SK-N-SH (cell line): ENCODE measurements at regions not wholly inside any gene's neighbourhood (a gene's known extent, or its start where the extent isn't known, plus 50 kb on each side); places are given as distances from the start of the nearest gene placed in this dataset.
A peak's percentile ranks its signal among the peaks of the same experiment; 100 is the strongest.

Experiments
- CTCF ChIA-PET: fragments of 300-600, 350-600 bp; formaldehyde crosslinking; extraction: SDS; loops from one replicate; lab custom pipeline; 2021; lab: Yijun Ruan, JAX
- POLR2A ChIA-PET: fragments of 350-600 bp; sonication (Branson Sonifier 250); formaldehyde crosslinking; extraction: SDS; loops from one replicate; lab custom pipeline; 2020; ENCODE audit warnings: antibody characterized with exemption, inconsistent platforms; lab: Yijun Ruan, JAX
- DNase-seq: peaks from one replicate; pipeline ENCODE4 v3.0.0; 2012
- H2AFZ ChIP-seq: fragments of 200-600 bp; sonication (generic); 2 replicates; pipeline ENCODE4 v1.8.1; 2016; ENCODE audit warnings: antibody characterized with exemption, mild to moderate bottlenecking, low read depth
- H3F3A ChIP-seq: fragments of 200-600 bp; sonication (generic); replicated peaks from 2 replicates; pipeline ENCODE3; 2016; ENCODE audit warnings: antibody characterized with exemption, mild to moderate bottlenecking; ENCODE audit not compliant: insufficient read depth
- H3K27ac ChIP-seq, 2 experiments: fragments of 200-500 bp in 1 of 2; fragments of 200-600 bp in 1 of 2; sonication (Bioruptor generic) in 1 of 2; sonication (generic), shearing (Covaris generic) in 1 of 2; 2 replicates each; pipeline versions ENCODE4 v1.5.1 to v1.6.1; 2014 to 2016; ENCODE audit warnings: low read depth in 2 of 2, inconsistent platforms in 1 of 2, low read length in 1 of 2, mild to moderate bottlenecking in 1 of 2, mixed read lengths in 1 of 2
- H3K27me3 ChIP-seq: fragments of 200-600 bp; sonication (generic), shearing (Covaris generic); 2 replicates; pipeline ENCODE4 v1.6.1; 2016; ENCODE audit warnings: mixed run types; ENCODE audit not compliant: insufficient read depth
- H3K36me3 ChIP-seq, 2 experiments: fragments of 200-500 bp in 1 of 2; fragments of 200-600 bp in 1 of 2; sonication (Bioruptor generic) in 1 of 2; sonication (generic) in 1 of 2; replicated peaks in 1 of 2; 2 replicates each; pipeline versions ENCODE3 to v1.5.1; 2014 to 2016; ENCODE audit warnings: low read length in 1 of 2, mild to moderate bottlenecking in 1 of 2; ENCODE audit not compliant: insufficient read depth in 2 of 2, control insufficient read depth in 1 of 2
- H3K4me1 ChIP-seq, 2 experiments: fragments of 200-500 bp in 1 of 2; fragments of 200-600 bp in 1 of 2; sonication (Bioruptor generic) in 1 of 2; sonication (generic), shearing (Covaris generic) in 1 of 2; 2 replicates each; pipeline versions ENCODE4 v1.5.1 to v1.6.1; 2014 to 2016; ENCODE audit warnings: low read depth in 1 of 2, low read length in 1 of 2, mixed run types in 1 of 2; ENCODE audit not compliant: insufficient read depth in 2 of 2, control insufficient read depth in 1 of 2
- H3K4me2 ChIP-seq: fragments of 200-600 bp; sonication (generic), shearing (Covaris generic); 2 replicates; pipeline ENCODE4 v1.6.1; 2017; ENCODE audit warnings: mixed run types
- H3K4me3 ChIP-seq, 2 experiments: fragments of 200-500 bp in 1 of 2; fragments of 200-600 bp in 1 of 2; sonication (Bioruptor generic) in 1 of 2; sonication (generic), shearing (Covaris generic) in 1 of 2; 2 replicates each; pipeline versions ENCODE4 v1.5.1 to v1.8.1; 2014 to 2016; ENCODE audit warnings: low read depth in 2 of 2, inconsistent platforms in 1 of 2, low read length in 1 of 2, mild to moderate bottlenecking in 1 of 2, mixed read lengths in 1 of 2, moderate library complexity in 1 of 2
- H3K79me2 ChIP-seq: fragments of 200-600 bp; sonication (generic); 2 replicates; pipeline ENCODE4 v1.8.1; 2017; ENCODE audit warnings: mild to moderate bottlenecking; ENCODE audit not compliant: insufficient read depth
- H3K9ac ChIP-seq: fragments of 200-600 bp; sonication (generic); 2 replicates; pipeline ENCODE4 v1.6.1; 2017; ENCODE audit warnings: mixed run types
- H3K9me2 ChIP-seq: fragments of 200-600 bp; sonication (generic); 2 replicates; pipeline ENCODE4 v1.6.1; 2017; ENCODE audit warnings: mixed run types
- H3K9me3 ChIP-seq: fragments of 200-600 bp; sonication (generic); 2 replicates; pipeline ENCODE4 v1.6.1; 2017; ENCODE audit warnings: mixed run types, mild to moderate bottlenecking, moderate library complexity
- H4K20me1 ChIP-seq: fragments of 200-600 bp; sonication (generic); 2 replicates; pipeline ENCODE4 v1.6.1; 2017; ENCODE audit warnings: mild to moderate bottlenecking, mixed run types; ENCODE audit not compliant: insufficient read depth
- EZH2phosphoT487 ChIP-seq: fragments of 200-600 bp; sonication (generic); IDR thresholded peaks from 2 replicates; pipeline ENCODE4 v1.6.1; 2017; ENCODE audit warnings: low read depth, mixed run types, mild to moderate bottlenecking, antibody characterized with exemption, moderate library complexity, borderline replicate concordance
- FOXJ3 ChIP-seq: sonication (generic); formaldehyde crosslinking; IDR thresholded peaks from 2 replicates; pipeline ENCODE4 v1.5.1; 2020; ENCODE audit warnings: mild to moderate bottlenecking, missing genetic modification reagents
- IRF3 ChIP-seq: fragments of 150-350 bp; IDR thresholded peaks from 2 replicates; pipeline ENCODE4 v1.6.1; 2016; ENCODE audit warnings: mild to moderate bottlenecking, low read depth, low read length
- MXI1 ChIP-seq: IDR thresholded peaks from 2 replicates; pipeline ENCODE4 v1.6.1; 2012; ENCODE audit warnings: mild to moderate bottlenecking, low read depth, low read length, improper control_type of control experiment
- NRF1 ChIP-seq: IDR thresholded peaks from 2 replicates; pipeline ENCODE4 v1.6.1; 2012; ENCODE audit warnings: low read depth, mild to moderate bottlenecking, low read length
- TAF1 ChIP-seq: IDR thresholded peaks from 2 replicates; pipeline ENCODE4 v1.6.1; 2012; ENCODE audit warnings: low read depth, mild to moderate bottlenecking, low read length, moderate library complexity, borderline replicate concordance
- WGBS: methylation state at CpG from one replicate; pipeline ENCODE4 v1.1.6; 2017; ENCODE audit warnings: low lambda C conversion rate; 5-methylcytosine and 5-hydroxymethylcytosine counted together
- TF ChIP-seq, protein P1 (sequence below): fragments of 200-600 bp; sonication (generic); IDR thresholded peaks from 2 replicates; pipeline ENCODE4 v1.6.1; 2017; ENCODE audit warnings: antibody characterized with exemption, mild to moderate bottlenecking, moderate library complexity

DNA sequence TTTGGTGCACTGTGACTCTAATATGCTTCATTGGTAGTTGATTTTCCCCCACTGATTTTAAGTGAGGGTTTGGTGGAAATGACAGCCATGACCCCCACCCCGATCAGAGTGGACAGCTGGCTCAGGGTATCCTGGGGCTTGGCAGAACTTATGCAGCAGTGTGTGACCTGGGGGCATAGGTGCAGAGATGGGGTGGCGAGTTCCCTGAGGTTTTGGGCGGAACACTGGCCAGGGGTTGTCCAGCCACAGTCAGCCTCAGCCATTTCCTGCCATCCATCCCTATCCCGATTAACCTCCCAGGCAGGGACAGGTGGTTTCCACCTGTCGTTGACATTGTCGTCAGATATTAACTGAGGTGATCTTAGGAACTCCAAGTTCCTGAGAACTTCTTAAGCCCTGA, 155.8 kb upstream of the CHST15 start (continued):
- TF ChIP-seq, protein P1, sequence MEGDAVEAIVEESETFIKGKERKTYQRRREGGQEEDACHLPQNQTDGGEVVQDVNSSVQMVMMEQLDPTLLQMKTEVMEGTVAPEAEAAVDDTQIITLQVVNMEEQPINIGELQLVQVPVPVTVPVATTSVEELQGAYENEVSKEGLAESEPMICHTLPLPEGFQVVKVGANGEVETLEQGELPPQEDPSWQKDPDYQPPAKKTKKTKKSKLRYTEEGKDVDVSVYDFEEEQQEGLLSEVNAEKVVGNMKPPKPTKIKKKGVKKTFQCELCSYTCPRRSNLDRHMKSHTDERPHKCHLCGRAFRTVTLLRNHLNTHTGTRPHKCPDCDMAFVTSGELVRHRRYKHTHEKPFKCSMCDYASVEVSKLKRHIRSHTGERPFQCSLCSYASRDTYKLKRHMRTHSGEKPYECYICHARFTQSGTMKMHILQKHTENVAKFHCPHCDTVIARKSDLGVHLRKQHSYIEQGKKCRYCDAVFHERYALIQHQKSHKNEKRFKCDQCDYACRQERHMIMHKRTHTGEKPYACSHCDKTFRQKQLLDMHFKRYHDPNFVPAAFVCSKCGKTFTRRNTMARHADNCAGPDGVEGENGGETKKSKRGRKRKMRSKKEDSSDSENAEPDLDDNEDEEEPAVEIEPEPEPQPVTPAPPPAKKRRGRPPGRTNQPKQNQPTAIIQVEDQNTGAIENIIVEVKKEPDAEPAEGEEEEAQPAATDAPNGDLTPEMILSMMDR, result no peak
- TF ChIP-seq NRF1 (no peak), MXI1 (no peak)

GRCh38 chr10:124248056-124249045, 155.0 kb upstream of the CHST15 start:
- H3K4me1 ChIP-seq, result peaks cover 0 to 17% of the 10 kb centered on the region in 2 experiments; a peak in 1 of 4 replicates
- no peaks in the 10 kb centered on the region for H3K9me3 ChIP-seq
- no peaks in the 10 kb centered on the region for H3K27me3 ChIP-seq
- H3K9ac ChIP-seq, result no peak overlapping the region
- DNase-seq, result no peak
- H2AFZ ChIP-seq, result no peak overlapping the region
- H3K36me3 ChIP-seq, result no peaks in the 10 kb centered on the region
- no peak overlapping the region for H3K4me3 ChIP-seq
- TF ChIP-seq TAF1 (no peak), IRF3 (no peak)
- H3K27ac ChIP-seq, result no peak overlapping the region
- POLR2A ChIA-PET, result no interaction called here
- CTCF ChIA-PET, result interaction anchor here (1.2 to 2.0 kb wide), 2 partner anchors 142 to 253 kb away, joined by 4 to 10 read pairs; no protein-coding TSS in a partner anchor
- no peak overlapping the region for H3K4me2 ChIP-seq
- no peaks in the 10 kb centered on the region for H3F3A ChIP-seq
- H3K9me2 ChIP-seq, result no peaks in the 10 kb centered on the region
- no peaks in the 10 kb centered on the region for H4K20me1 ChIP-seq
- WGBS, result 56% methylated on average over 16 of the region's 18 CpGs
- H3K79me2 ChIP-seq, result no peaks in the 10 kb centered on the region

GRCh38 chr10:124245806-124246440, 152.5 kb upstream of the CHST15 start:
- WGBS, result 82% methylated on average over 5 of the region's 11 CpGs
- no peak overlapping the region for H2AFZ ChIP-seq
- H3K27ac ChIP-seq, result no peak overlapping the region
- POLR2A ChIA-PET, result no interaction called here
- TF ChIP-seq FOXJ3 (CRISPR knock-in tag), result 0 out of 2 replicates have a peak, but pooled peaks have one; percentile 37
- no peak for TF ChIP-seq EZH2phosphoT487
- H3K4me1 ChIP-seq, result peaks cover 0 to 23% of the 10 kb centered on the region in 2 experiments; a peak in 1 of 4 replicates
- H3K9me3 ChIP-seq, result no peaks in the 10 kb centered on the region
- no peaks in the 10 kb centered on the region for H3K27me3 ChIP-seq
- CTCF ChIA-PET, result interaction anchor here (1.5 to 4.4 kb wide), 3 partner anchors 13 to 251 kb away, joined by 4 to 22 read pairs (median 19); no protein-coding TSS in a partner anchor
- peak; percentile 43 for DNase-seq
- no peaks in the 10 kb centered on the region for H3K36me3 ChIP-seq
- no peaks in the 10 kb centered on the region for H3K9me2 ChIP-seq
- no peaks in the 10 kb centered on the region for H3F3A ChIP-seq
- H4K20me1 ChIP-seq, result no peaks in the 10 kb centered on the region
- H3K4me3 ChIP-seq, result no peak overlapping the region
- no peak overlapping the region for H3K4me2 ChIP-seq
- H3K9ac ChIP-seq, result no peak overlapping the region
- H3K79me2 ChIP-seq, result no peaks in the 10 kb centered on the region
